ENCODE measurements at regions not wholly inside any gene's neighbourhood (a gene's known extent, or its start where the extent isn't known, plus 50 kb on each side); places are given as distances from the start of the nearest gene placed in this dataset.

DNA sequence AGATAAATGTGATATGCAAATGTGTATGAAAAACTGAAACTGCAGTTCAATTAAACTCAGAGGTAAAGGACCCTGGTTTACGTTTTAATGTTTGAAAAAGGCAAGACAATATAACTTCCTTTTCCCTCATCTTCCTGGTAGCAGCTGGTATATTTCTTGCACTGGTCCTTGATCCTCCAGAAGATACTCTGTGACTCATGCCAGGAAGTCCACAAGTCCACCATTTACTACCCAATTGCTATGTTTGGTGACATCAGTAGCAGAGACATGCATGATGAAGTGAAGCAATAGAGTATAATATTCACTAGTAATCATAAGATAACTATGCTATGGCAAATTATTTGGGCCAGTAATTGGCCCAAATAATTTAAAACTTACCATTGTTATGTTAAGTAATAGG lies 774.5 kb upstream of the NEGR1 start:
- no peak overlapping the region for H3K9ac ChIP-seq (ENCODE audit: insufficient read depth, low read length, poor library complexity, severe bottlenecking)
- no peaks in the 10 kb centered on the region for H3K36me3 ChIP-seq (replicated peaks in 1 of 2; ENCODE audit: control insufficient read depth in 1 of 2, insufficient read depth in 2 of 2, low read length in 2 of 2)
- no peak overlapping the region for H2AFZ ChIP-seq (ENCODE audit: insufficient read depth, low read depth, low read length, poor library complexity, severe bottlenecking)
- no peaks in the 10 kb centered on the region for H3K27me3 ChIP-seq (ENCODE audit: control insufficient read depth in 2 of 2, insufficient read depth in 2 of 2, low read length in 2 of 2)
- H3K4me1 ChIP-seq (ENCODE audit: control insufficient read depth in 1 of 2, insufficient read depth in 2 of 2, low read length in 2 of 2) = no peaks in the 10 kb centered on the region
- Mint-ChIP-seq H3K4me1 (no peaks in the 10 kb centered on the region), H3K27me3 (ENCODE audit: low read depth in 3 of 3) (peaks cover 0 to 2% (median 0%) of the 10 kb centered on the region in 3 donors), H3K36me3 (no peaks in the 10 kb centered on the region), H3K9me3 (peaks cover 4 to 15% (median 10%) of the 10 kb centered on the region in 7 donors), H3K27ac (no peak overlapping the region), H3K4me3 (no peak overlapping the region)
- WGBS (ENCODE audit: insufficient coverage) = no CpG with 5 or more reads among the region's 1 CpG
- H3K9me3 ChIP-seq (replicated peaks in 1 of 2; ENCODE audit: control insufficient read depth in 1 of 2, insufficient read depth in 1 of 2, low read length in 2 of 2) = peaks cover 9 to 21% of the 10 kb centered on the region in 2 donors
- no peak overlapping the region for H3K4me2 ChIP-seq (replicated peaks; ENCODE audit: extremely low read depth, low read length, poor library complexity, severe bottlenecking)
- no peak for DNase-seq
- no peak overlapping the region for H3K27ac ChIP-seq (ENCODE audit: low read depth in 1 of 2, low read length in 2 of 2)
- no peak overlapping the region for H3K4me3 ChIP-seq (replicated peaks in 1 of 3; ENCODE audit: low read depth in 2 of 3, low read length in 3 of 3)
- no peaks in the 10 kb centered on the region for H3K79me2 ChIP-seq (ENCODE audit: insufficient read depth, low read length)
- TF ChIP-seq, protein P1, sequence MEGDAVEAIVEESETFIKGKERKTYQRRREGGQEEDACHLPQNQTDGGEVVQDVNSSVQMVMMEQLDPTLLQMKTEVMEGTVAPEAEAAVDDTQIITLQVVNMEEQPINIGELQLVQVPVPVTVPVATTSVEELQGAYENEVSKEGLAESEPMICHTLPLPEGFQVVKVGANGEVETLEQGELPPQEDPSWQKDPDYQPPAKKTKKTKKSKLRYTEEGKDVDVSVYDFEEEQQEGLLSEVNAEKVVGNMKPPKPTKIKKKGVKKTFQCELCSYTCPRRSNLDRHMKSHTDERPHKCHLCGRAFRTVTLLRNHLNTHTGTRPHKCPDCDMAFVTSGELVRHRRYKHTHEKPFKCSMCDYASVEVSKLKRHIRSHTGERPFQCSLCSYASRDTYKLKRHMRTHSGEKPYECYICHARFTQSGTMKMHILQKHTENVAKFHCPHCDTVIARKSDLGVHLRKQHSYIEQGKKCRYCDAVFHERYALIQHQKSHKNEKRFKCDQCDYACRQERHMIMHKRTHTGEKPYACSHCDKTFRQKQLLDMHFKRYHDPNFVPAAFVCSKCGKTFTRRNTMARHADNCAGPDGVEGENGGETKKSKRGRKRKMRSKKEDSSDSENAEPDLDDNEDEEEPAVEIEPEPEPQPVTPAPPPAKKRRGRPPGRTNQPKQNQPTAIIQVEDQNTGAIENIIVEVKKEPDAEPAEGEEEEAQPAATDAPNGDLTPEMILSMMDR (IDR thresholded peaks at IDR 0.05) = no peak
- intact Hi-C loops (cut with micrococcal nuclease) = no loop called here
- H4K20me1 ChIP-seq (ENCODE audit: insufficient read depth, low read length) = no peaks in the 10 kb centered on the region

GRCh38 chr1:73044241-73045036 lies 762.1 kb upstream of the NEGR1 start:
- 87% methylated on average over 3 of the region's 4 CpGs for WGBS (ENCODE audit: insufficient coverage)
- TF ChIP-seq, protein P1 (IDR thresholded peaks at IDR 0.05) = no peak
- no peak for DNase-seq
- H2AFZ ChIP-seq (ENCODE audit: insufficient read depth, low read depth, low read length, poor library complexity, severe bottlenecking) = no peak overlapping the region
- no peak overlapping the region for H3K4me2 ChIP-seq (replicated peaks; ENCODE audit: extremely low read depth, low read length, poor library complexity, severe bottlenecking)
- no peaks in the 10 kb centered on the region for H3K27me3 ChIP-seq (ENCODE audit: control insufficient read depth in 2 of 2, insufficient read depth in 2 of 2, low read length in 2 of 2)
- no peaks in the 10 kb centered on the region for H3K4me1 ChIP-seq (ENCODE audit: control insufficient read depth in 1 of 2, insufficient read depth in 2 of 2, low read length in 2 of 2)
- no peak overlapping the region for H3K4me3 Mint-ChIP-seq
- H4K20me1 ChIP-seq (ENCODE audit: insufficient read depth, low read length) = no peaks in the 10 kb centered on the region
- H3K36me3 ChIP-seq (replicated peaks in 1 of 2; ENCODE audit: control insufficient read depth in 1 of 2, insufficient read depth in 2 of 2, low read length in 2 of 2) = no peaks in the 10 kb centered on the region
- peaks cover 8 to 16% of the 10 kb centered on the region in 2 donors for H3K9me3 ChIP-seq (replicated peaks in 1 of 2; ENCODE audit: control insufficient read depth in 1 of 2, insufficient read depth in 1 of 2, low read length in 2 of 2)
- intact Hi-C loops (cut with micrococcal nuclease) = no loop called here
- H3K27me3 Mint-ChIP-seq (ENCODE audit: low read depth in 3 of 3) = peaks cover 0 to 2% (median 1%) of the 10 kb centered on the region in 3 donors
- H3K9ac ChIP-seq (ENCODE audit: insufficient read depth, low read length, poor library complexity, severe bottlenecking) = no peak overlapping the region
- H3K27ac ChIP-seq (ENCODE audit: low read depth in 1 of 2, low read length in 2 of 2) = no peak overlapping the region
- no peaks in the 10 kb centered on the region for H3K4me1 Mint-ChIP-seq
- no peak overlapping the region for H3K4me3 ChIP-seq (replicated peaks in 1 of 3; ENCODE audit: low read depth in 2 of 3, low read length in 3 of 3)
- no peaks in the 10 kb centered on the region for H3K36me3 Mint-ChIP-seq
- peak overlapping the region in 1 of 7 donors; percentile 5 for H3K27ac Mint-ChIP-seq
- H3K79me2 ChIP-seq (ENCODE audit: insufficient read depth, low read length) = no peaks in the 10 kb centered on the region
- peaks cover 0 to 10% (median 5%) of the 10 kb centered on the region in 7 donors for H3K9me3 Mint-ChIP-seq
